A549 (cell line): ENCODE measurements at regions not wholly inside any gene's neighbourhood (a gene's known extent, or its start where the extent isn't known, plus 50 kb on each side); places are given as distances from the start of the nearest gene placed in this dataset.
"Not testable (repeated sequence)": the region's sequence is repeated elsewhere in the genome, so short reads cannot be mapped to it uniquely, and the experiment has no call there.

ENCODE experiments used
- ATAC-seq, 2 experiments: fragments of 200-7000 bp in 1 of 2; fragments of >200 bp in 1 of 2; cut with Nextera tagmentation in 1 of 2; cut with Tn5 transposase in 1 of 2; 3 replicates each; pipeline versions ENCODE4 v1.8.0 to v1.9.1; 2018 to 2020; ENCODE audit warnings: mild to moderate bottlenecking in 1 of 2, moderate library complexity in 1 of 2
- CTCF ChIA-PET: fragments of 300-600 bp; sonication (Branson Sonifier 250); formaldehyde crosslinking; extraction: SDS; loops from one replicate; lab custom pipeline; 2021; ENCODE audit warnings: antibody characterized with exemption, inconsistent platforms; lab: Yijun Ruan, JAX
- POLR2A ChIA-PET: fragments of 350-600 bp; formaldehyde crosslinking; extraction: SDS; loops from one replicate; lab custom pipeline; 2021; ENCODE audit warnings: antibody characterized with exemption, inconsistent platforms; lab: Yijun Ruan, JAX
- DNase-seq, 2 experiments: peaks; one replicate each; pipeline versions ENCODE4 v3.0.0 to v3.0.0-alpha.2; 2011 to 2016; ENCODE audit warnings: low read depth in 1 of 2, low spot score in 1 of 2
- FAIRE-seq: peaks from 2 replicates; lab custom pipeline; 2011; peaks lifted over from hg19 to GRCh38; lab: Jason Lieb, UNC
- H3K27ac ChIP-seq, 2 experiments: fragments of >200 bp; sonication (Bioruptor Twin); formaldehyde crosslinking; 3 replicates each; pipeline ENCODE4 v1.5.1; 2016 to 2017
- H3K4me1 ChIP-seq: fragments of >200 bp; sonication (Bioruptor Twin); formaldehyde crosslinking; 3 replicates; pipeline ENCODE4 v1.6.1; 2016
- H3K4me2 ChIP-seq: fragments of >200 bp; sonication (Bioruptor Twin); formaldehyde crosslinking; 3 replicates; pipeline ENCODE4 v1.6.1; 2016
- H3K4me3 ChIP-seq: fragments of >200 bp; sonication (Bioruptor Twin); formaldehyde crosslinking; 3 replicates; pipeline ENCODE4 v1.5.1; 2016
- H3K9me3 ChIP-seq: fragments of >200 bp; sonication (Bioruptor Twin); formaldehyde crosslinking; 3 replicates; pipeline ENCODE4 v1.6.1; 2016
- EHF ChIP-seq: fragments of 250-450 bp; sonication (Bioruptor Pico); IDR thresholded peaks from 2 replicates; pipeline ENCODE4 v1.5.0; 2020; ENCODE audit warnings: mild to moderate bottlenecking
- EHMT2 ChIP-seq: fragments of 200-600 bp; sonication (generic); IDR thresholded peaks from 2 replicates; pipeline ENCODE4 v1.6.1; 2016; ENCODE audit warnings: antibody characterized with exemption, low read depth, mild to moderate bottlenecking, moderate library complexity
- PHF8 ChIP-seq: fragments of 200-600 bp; sonication (generic); IDR thresholded peaks from 2 replicates; pipeline ENCODE4 v1.6.1; 2016; ENCODE audit warnings: low read depth, mild to moderate bottlenecking, antibody characterized with exemption, moderate library complexity, borderline replicate concordance
- WGBS: methylation state at CpG from one replicate; pipeline ENCODE4 v1.1.6; 2017; ENCODE audit errors: missing lambda C conversion rate; 5-methylcytosine and 5-hydroxymethylcytosine counted together

DNA sequence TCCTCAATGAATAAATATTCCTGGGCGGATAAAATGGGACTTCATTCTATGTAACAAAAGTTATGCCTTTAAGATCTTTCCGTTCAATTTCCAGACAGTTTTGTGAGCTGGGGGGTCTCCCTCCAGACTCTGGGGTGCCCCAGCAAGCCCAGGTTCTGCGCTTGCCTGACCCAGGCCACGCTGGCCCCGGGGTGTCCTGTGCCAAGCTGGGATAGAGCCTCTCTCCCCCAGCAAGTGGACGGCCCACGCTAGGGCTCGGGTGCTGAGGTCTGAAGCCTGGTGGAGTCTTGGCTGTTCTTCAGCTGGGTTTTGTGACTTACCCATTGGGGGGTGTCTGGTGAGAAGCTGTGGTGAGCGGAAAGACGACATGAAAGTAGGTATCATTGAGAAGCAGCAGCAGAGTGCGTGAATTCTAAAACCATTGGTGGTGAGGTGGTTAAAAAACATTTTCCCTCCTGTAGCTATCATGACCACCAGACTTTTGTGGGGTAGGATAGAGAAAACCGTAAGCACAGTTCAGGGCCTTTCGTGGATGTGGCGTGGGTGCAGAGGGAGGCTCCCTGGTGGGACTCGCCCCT lies 346.8 kb downstream of the ANAPC1 start:
- ATAC-seq: no peak
- TF ChIP-seq PHF8 (no peak), EHMT2 (no peak), EHF (CRISPR knock-in tag) (no peak)
- TF ChIP-seq, all 56 proteins: peak for 0
- FAIRE-seq (no peak), DNase-seq (no peak)
- no peaks in the 10 kb centered on the region for H3K9me3 ChIP-seq
- H3K4me3 ChIP-seq: no peak overlapping the region
- no peak overlapping the region for H3K4me2 ChIP-seq
- H3K27ac ChIP-seq: no peak overlapping the region
- 94% methylated on average over 14 of the region's 15 CpGs for WGBS
- ChIA-PET CTCF (no interaction called here), POLR2A (no interaction called here)
- H3K4me1 ChIP-seq: peaks cover 19% of the 10 kb centered on the region

DNA sequence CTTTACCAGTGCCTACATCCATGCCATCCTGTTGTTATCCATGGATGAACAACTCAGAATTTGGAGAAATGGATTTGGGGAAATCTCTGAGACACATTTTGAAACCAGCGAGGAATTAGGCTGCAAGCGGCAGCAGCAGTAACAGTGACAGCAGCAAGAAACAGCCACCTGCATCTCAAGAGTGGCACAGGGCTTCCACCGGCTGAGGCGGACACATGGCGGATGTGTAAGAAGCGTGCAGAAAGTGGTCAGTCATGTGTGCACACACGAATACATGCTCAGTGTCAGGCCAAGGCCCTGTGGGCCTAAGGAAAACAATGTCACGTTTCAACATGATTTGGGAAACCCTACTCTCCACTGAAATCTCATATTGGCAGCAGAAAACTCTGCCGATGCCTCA lies 344.0 kb downstream of the ANAPC1 start:
- WGBS: no CpG with 5 or more reads among the region's 9 CpGs
- POLR2A ChIA-PET, FAIRE-seq, H3K4me2 ChIP-seq, DNase-seq, H3K27ac ChIP-seq, H3K4me3 ChIP-seq, CTCF ChIA-PET, ATAC-seq, H3K9me3 ChIP-seq: not testable (repeated sequence)
- H3K4me1 ChIP-seq: peaks cover 13% of the 10 kb centered on the region; the same call in 2 of the 3 replicates

DNA sequence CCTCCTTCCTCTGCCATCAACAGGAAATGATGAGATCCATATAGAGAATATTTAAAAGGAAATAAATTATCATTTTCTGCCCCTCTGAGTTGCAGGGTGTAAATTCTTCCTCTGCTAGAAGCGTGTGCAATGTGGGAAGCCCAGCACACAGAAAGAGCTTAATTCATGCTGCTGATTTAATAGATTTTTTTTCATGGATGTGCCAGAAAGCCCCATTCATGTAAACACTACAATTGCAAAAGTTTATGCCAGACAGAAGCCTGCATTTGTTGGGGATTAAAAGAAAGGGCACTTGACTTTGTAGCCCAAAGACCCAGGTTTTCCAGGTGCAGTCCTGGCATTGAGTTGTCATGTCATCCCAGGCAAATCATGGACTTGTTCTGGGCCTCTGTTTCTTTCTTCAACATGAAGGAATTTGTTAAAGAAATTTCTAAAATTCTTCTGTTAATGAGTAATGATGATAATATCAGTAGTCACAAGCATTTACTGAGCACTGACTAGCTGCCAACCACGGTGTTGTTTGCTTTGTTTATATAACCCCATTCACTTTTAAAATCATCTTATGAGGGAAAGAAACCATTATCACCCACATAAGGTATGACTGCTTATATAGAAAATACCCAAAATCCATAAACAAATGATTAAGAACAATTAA lies 341.7 kb downstream of the ANAPC1 start:
- POLR2A ChIA-PET, H3K4me1 ChIP-seq, H3K4me3 ChIP-seq, H3K27ac ChIP-seq, H3K9me3 ChIP-seq, ATAC-seq, FAIRE-seq, DNase-seq, CTCF ChIA-PET: not testable (repeated sequence)
- WGBS: 0% methylated on average over 1 of the region's 2 CpGs
- H3K4me2 ChIP-seq: peak overlapping the region; percentile 41; the same call in 1 of the 3 replicates

DNA sequence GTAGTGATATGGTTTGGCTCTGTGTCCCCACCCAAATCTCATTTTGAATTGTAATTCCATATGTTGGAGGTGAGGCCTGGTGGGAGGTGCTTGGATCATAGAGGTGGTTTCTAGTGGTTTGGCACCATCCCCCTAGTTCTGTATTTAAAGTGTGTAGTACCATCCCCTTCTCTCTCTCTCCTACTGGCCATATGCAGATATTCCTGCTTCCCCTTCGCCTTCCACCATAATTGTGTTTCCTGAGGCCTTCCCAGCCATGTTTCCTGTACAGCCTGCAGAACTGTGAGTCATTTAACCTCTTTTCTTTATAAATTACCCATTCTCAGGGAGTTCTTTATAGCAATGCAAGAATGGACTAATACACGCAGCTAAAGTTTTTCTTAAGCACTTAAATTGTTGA lies 340.0 kb downstream of the ANAPC1 start:
- 0% methylated on average over 1 of the region's 2 CpGs for WGBS
- ATAC-seq, FAIRE-seq, CTCF ChIA-PET, POLR2A ChIA-PET, H3K4me2 ChIP-seq, H3K9me3 ChIP-seq, DNase-seq, H3K27ac ChIP-seq, H3K4me1 ChIP-seq, H3K4me3 ChIP-seq: not testable (repeated sequence)

DNA sequence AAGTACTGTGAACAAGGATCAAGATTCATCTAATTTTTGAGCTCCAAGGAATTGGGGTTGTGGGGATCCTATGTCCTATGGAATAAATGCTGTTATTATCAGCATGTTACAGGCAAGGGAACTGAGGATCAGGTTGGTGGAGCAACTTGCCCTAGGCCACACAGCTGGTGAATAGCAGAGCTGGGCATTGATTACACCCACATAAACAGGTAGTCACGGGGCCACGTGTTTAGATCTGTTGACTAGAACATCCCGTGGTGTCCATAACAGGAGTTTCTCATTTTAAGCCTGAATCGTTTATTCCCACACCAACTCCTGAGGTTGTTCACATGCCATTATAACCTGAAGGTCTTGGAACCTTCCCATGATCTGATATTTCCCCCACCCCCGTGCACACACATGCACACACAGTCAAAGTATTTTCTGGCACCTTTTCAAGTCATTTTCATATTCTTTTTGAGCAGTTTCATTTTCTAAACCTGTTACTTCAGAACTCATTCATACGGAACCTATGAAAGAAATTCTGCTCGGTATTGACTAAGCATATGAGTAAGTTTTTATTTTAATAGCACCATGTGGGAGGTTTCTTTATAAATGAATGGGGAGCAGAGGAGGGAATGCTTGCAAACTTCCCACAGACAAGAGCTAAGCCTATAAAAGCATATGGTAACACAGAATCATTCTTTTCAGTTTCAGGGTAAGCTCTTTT lies 338.1 kb downstream of the ANAPC1 start:
- FAIRE-seq, H3K27ac ChIP-seq, H3K4me2 ChIP-seq, DNase-seq, CTCF ChIA-PET, POLR2A ChIA-PET, ATAC-seq, H3K4me1 ChIP-seq, H3K9me3 ChIP-seq, H3K4me3 ChIP-seq: not testable (repeated sequence)
- WGBS: 76% methylated on average over 4 of the region's 7 CpGs

DNA sequence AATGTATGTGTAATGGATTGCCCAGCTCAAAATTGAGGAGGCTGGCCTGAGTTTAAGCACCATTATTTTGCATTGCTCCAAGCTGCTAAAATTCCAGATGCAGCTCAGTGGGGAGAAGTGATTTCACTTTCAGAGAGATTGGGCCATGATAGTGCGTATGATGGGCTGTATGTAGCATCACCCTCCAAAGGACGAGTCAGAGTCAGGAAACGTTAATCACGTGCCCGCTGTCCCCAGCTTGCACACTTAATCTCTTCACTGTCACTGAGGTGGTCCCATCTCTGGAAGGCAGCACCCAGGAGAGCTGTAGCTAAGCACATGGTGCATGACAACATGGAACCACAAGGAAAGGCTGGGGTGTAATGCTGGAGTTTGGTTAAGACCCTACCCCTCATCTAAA lies 337.4 kb downstream of the ANAPC1 start:
- POLR2A ChIA-PET, FAIRE-seq, H3K4me1 ChIP-seq, DNase-seq, H3K4me2 ChIP-seq, ATAC-seq, H3K4me3 ChIP-seq, CTCF ChIA-PET, H3K27ac ChIP-seq, H3K9me3 ChIP-seq: not testable (repeated sequence)
- WGBS: 72% methylated on average over 5 of the region's 5 CpGs

DNA sequence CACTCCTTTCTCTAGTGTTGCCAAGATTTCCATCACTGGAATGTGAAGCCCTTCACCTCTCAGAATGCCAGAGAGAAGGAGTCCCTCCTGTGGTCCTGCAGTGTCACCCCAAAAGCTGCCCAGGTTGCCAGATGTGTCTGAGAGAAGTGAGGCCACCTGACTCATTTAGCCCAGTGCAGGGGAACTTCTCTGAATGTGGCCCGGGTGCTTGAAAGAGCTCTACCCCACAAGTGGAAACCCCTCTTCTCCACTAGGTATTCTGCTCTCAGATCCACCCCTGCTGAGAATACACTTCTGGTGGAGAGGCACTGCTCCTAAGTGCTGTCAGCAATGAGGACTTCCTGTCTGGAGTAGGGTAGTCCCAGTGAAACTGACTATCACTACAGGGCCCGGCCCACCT lies 334.8 kb downstream of the ANAPC1 start:
- H3K9me3 ChIP-seq, H3K27ac ChIP-seq, DNase-seq, FAIRE-seq, H3K4me1 ChIP-seq, H3K4me3 ChIP-seq, H3K4me2 ChIP-seq, POLR2A ChIA-PET, CTCF ChIA-PET, ATAC-seq: not testable (repeated sequence)
- WGBS: 100% methylated on average over 1 of the region's 2 CpGs

DNA sequence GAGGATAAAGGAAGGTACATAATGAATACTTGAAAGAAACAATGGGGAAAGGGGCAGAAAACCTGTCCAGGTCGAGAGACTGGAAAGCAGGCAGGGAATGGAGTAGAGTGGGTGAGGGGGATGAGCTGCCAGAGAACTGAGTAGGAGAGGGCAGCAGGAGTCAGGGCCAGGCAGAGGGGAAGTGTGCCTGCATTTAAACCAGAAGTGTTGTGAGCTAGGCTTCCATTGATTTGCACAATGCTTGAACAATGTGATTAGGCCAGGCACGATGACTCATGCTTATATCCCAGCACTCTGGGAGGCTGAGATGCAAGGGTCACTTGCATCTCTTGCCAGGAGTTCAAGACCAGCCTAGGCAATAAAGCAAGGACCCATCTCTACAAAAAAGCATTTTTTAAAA lies 332.6 kb downstream of the ANAPC1 start:
- WGBS: 5% methylated on average over 1 of the region's 2 CpGs
- ATAC-seq, H3K9me3 ChIP-seq: not testable (repeated sequence)

DNA sequence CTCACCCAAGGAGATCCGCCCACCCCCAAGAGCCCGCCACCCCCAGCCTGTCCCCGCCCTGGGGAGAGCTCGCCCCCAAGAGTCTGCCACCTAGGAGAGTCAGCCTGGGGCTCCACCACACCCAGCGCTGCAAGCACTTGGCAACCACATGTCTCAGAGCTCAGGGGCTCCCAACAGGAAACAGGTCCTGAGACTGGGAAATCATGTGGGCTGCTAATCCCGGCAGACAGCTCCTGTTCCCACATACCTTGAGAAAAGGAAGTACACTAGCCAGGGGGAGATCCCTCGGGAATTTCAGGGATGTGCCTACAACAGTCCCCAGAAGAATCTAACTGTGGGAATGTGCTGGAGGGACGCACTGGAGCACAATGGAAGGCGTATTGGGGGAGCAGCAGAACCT lies 331.4 kb downstream of the ANAPC1 start:
- H3K4me2 ChIP-seq, CTCF ChIA-PET, DNase-seq, H3K4me3 ChIP-seq, H3K27ac ChIP-seq, H3K4me1 ChIP-seq, H3K9me3 ChIP-seq, POLR2A ChIA-PET, FAIRE-seq: not testable (repeated sequence)
- ATAC-seq: peak in 1 of 2 experiments; percentile 24; a peak in 1 of 6 replicates
- no CpG with 5 or more reads among the region's 9 CpGs for WGBS

More for the DNA sequence above, 332.6 kb downstream of the ANAPC1 start:
- POLR2A ChIA-PET, H3K4me2 ChIP-seq, H3K4me3 ChIP-seq, DNase-seq, H3K27ac ChIP-seq, H3K4me1 ChIP-seq, FAIRE-seq, CTCF ChIA-PET: not testable (repeated sequence)

DNA sequence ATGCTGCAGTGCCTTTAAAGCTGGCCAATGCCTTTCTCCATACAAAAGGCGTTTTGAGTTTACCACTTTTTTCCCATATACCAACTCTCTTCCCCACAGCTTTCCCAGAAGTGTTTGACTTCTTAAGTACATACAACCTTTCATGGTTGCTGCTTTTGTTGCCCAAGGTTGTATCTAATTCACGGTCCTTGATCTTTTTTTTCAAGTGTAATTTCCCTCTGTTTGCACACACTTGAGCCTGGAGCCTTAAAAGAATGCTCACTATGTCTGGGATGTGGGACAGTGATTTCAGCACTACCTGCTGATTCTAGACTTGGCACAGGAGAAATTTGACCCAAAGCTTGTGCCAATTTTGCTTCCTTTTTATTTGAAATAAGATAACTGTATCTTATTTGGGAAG lies 324.7 kb downstream of the ANAPC1 start:
- FAIRE-seq, CTCF ChIA-PET, POLR2A ChIA-PET, H3K4me1 ChIP-seq, H3K9me3 ChIP-seq, H3K27ac ChIP-seq, DNase-seq, ATAC-seq, H3K4me3 ChIP-seq, H3K4me2 ChIP-seq: not testable (repeated sequence)
- 28% methylated on average over 2 of the region's 2 CpGs for WGBS
